ENCODE measurements at regions not wholly inside any gene's neighbourhood (a gene's known extent, or its start where the extent isn't known, plus 50 kb on each side); places are given as distances from the start of the nearest gene placed in this dataset.
"Not testable (repeated sequence)": the region's sequence is repeated elsewhere in the genome, so short reads cannot be mapped to it uniquely, and the experiment has no call there.

- no peak for DNase-seq (ENCODE audit: low spot score)
Measured at GRCh38 chr5:152178350-152178699, 226.8 kb downstream of the NMUR2 start.

GRCh38 chr5:152177626-152178349 lies 227.3 kb downstream of the NMUR2 start:
- DNase-seq (ENCODE audit: low spot score) = no peak

- DNase-seq (ENCODE audit: low spot score) = no peak
Measured at GRCh38 chr5:152171888-152172287, 233.2 kb downstream of the NMUR2 start.

GRCh38 chr5:152170350-152170749 lies 234.7 kb downstream of the NMUR2 start:
- DNase-seq (ENCODE audit: low spot score) = no peak

- no peak for DNase-seq (ENCODE audit: low spot score)
Measured at GRCh38 chr5:152164860-152165259, 240.2 kb upstream of the GLRA1 start.

GRCh38 chr5:152159894-152160293 lies 235.2 kb upstream of the GLRA1 start:
- not testable (repeated sequence) for DNase-seq (ENCODE audit: low spot score)

- not testable (repeated sequence) for DNase-seq (ENCODE audit: low spot score)
Measured at GRCh38 chr5:152154452-152154851, 229.8 kb upstream of the GLRA1 start.

- DNase-seq (ENCODE audit: low spot score) = no peak
Measured at GRCh38 chr5:152151940-152152339, 227.3 kb upstream of the GLRA1 start.

- no peak for DNase-seq (ENCODE audit: low spot score)
Measured at GRCh38 chr5:152151113-152151512, 226.5 kb upstream of the GLRA1 start.

- no peak for DNase-seq (ENCODE audit: low spot score)
Measured at GRCh38 chr5:152147286-152147685, 222.6 kb upstream of the GLRA1 start.

GRCh38 chr5:152146566-152146965 lies 221.9 kb upstream of the GLRA1 start:
- DNase-seq (ENCODE audit: low spot score) = no peak

- DNase-seq (ENCODE audit: low spot score) = no peak
Measured at GRCh38 chr5:152144556-152144955, 219.9 kb upstream of the GLRA1 start.

GRCh38 chr5:152144030-152144429 lies 219.4 kb upstream of the GLRA1 start:
- no peak for DNase-seq (ENCODE audit: low spot score)

GRCh38 chr5:152142840-152143469 lies 218.3 kb upstream of the GLRA1 start:
- peak; percentile 58 for DNase-seq (ENCODE audit: low spot score)

- no peak for DNase-seq (ENCODE audit: low spot score)
Measured at GRCh38 chr5:152140347-152140746, 215.7 kb upstream of the GLRA1 start.

- DNase-seq (ENCODE audit: low spot score) = no peak
Measured at GRCh38 chr5:152137063-152137462, 212.4 kb upstream of the GLRA1 start.

- DNase-seq (ENCODE audit: low spot score) = no peak
Measured at GRCh38 chr5:152136321-152136720, 211.7 kb upstream of the GLRA1 start.

- DNase-seq (ENCODE audit: low spot score) = no peak
Measured at GRCh38 chr5:152135827-152136226, 211.2 kb upstream of the GLRA1 start.

GRCh38 chr5:152125661-152126205 lies 201.1 kb upstream of the GLRA1 start:
- no peak for DNase-seq (ENCODE audit: low spot score)

GRCh38 chr5:152124409-152125041 lies 199.9 kb upstream of the GLRA1 start:
- no peak for DNase-seq (ENCODE audit: low spot score)

- no peak for DNase-seq (ENCODE audit: low spot score)
Measured at GRCh38 chr5:152118676-152119470, 194.2 kb upstream of the GLRA1 start.

GRCh38 chr5:152116934-152117333 lies 192.3 kb upstream of the GLRA1 start:
- DNase-seq (ENCODE audit: low spot score) = no peak

Data from CD4-positive, alpha-beta T cell treated with Interleukin-15 for 4 hours (primary cell).